Esophagus muscularis mucosa (tissue), 3 donors: ENCODE measurements at regions not wholly inside any gene's neighbourhood (a gene's known extent, or its start where the extent isn't known, plus 50 kb on each side); places are given as distances from the start of the nearest gene placed in this dataset.

Source experiments
- POLR2A ChIP-seq: fragments of 450-650 bp; IDR thresholded peaks from one replicate; pipeline ENCODE4 v1.6.1; 2017; ENCODE audit warnings: antibody characterized with exemption, moderate library complexity, mild to moderate bottlenecking, low read depth
- TF ChIP-seq, protein P1 (sequence below), 3 experiments: fragments of 200-600 bp in 2 of 3; fragments of 450-650 bp in 1 of 3; sonication (generic) in 2 of 3; IDR thresholded peaks; one replicate each; pipeline ENCODE4 v1.5.1; 2017 to 2019; ENCODE audit warnings: antibody characterized with exemption in 3 of 3, mild to moderate bottlenecking in 2 of 3, moderate library complexity in 1 of 3

DNA sequence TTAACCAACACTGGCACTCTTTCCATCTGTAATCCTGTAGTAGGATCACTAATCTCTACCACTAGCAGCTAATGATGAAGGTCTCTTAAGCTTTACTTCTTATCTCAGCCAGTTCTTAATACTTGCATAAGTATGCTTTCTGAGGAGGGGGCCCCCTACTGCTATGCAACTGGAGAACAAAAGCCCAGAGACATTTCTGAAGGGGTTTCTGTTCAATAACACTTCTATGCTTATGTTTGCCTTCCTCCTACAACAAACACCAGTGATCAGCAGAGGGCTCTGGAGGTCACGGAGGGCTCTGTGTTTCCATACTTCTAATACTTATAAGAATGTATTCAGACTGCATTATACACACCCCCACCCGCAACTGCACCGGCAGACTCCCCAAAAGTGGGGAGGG is 215.8 kb downstream of the BARHL2 start:
- TF ChIP-seq, protein P1, sequence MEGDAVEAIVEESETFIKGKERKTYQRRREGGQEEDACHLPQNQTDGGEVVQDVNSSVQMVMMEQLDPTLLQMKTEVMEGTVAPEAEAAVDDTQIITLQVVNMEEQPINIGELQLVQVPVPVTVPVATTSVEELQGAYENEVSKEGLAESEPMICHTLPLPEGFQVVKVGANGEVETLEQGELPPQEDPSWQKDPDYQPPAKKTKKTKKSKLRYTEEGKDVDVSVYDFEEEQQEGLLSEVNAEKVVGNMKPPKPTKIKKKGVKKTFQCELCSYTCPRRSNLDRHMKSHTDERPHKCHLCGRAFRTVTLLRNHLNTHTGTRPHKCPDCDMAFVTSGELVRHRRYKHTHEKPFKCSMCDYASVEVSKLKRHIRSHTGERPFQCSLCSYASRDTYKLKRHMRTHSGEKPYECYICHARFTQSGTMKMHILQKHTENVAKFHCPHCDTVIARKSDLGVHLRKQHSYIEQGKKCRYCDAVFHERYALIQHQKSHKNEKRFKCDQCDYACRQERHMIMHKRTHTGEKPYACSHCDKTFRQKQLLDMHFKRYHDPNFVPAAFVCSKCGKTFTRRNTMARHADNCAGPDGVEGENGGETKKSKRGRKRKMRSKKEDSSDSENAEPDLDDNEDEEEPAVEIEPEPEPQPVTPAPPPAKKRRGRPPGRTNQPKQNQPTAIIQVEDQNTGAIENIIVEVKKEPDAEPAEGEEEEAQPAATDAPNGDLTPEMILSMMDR (IDR thresholded peaks at IDR 0.05), result no peak
- no peak for TF ChIP-seq POLR2A
